ENCODE measurements at regions not wholly inside any gene's neighbourhood (a gene's known extent, or its start where the extent isn't known, plus 50 kb on each side); places are given as distances from the start of the nearest gene placed in this dataset.

- DNase-seq: no peak
- Mint-ChIP-seq H3K27me3 (no peaks in the 10 kb centered on the region), H3K27ac (no peak overlapping the region), H3K4me3 (no peak overlapping the region), H3K36me3 (ENCODE audit: low read depth) (no peaks in the 10 kb centered on the region), H3K9me3 (no peaks in the 10 kb centered on the region), H3K4me1 (no peaks in the 10 kb centered on the region)
- intact Hi-C loops (cut with micrococcal nuclease): no loop called here
Measured at GRCh38 chr13:47251771-47252170, 354.9 kb upstream of the HTR2A start.

- no peaks in the 10 kb centered on the region for H3K27me3 Mint-ChIP-seq
- H3K4me1 Mint-ChIP-seq: no peaks in the 10 kb centered on the region
- no peak overlapping the region for H3K4me3 Mint-ChIP-seq
- no peaks in the 10 kb centered on the region for H3K9me3 Mint-ChIP-seq
- no peak for DNase-seq
- no peak overlapping the region for H3K27ac Mint-ChIP-seq
- H3K36me3 Mint-ChIP-seq (ENCODE audit: low read depth): no peaks in the 10 kb centered on the region
- intact Hi-C loops (cut with micrococcal nuclease): no loop called here
Measured at GRCh38 chr13:47250146-47250545, 353.3 kb upstream of the HTR2A start.

- no peak overlapping the region for H3K4me3 Mint-ChIP-seq
Measured at GRCh38 chr13:47249266-47249665, 352.4 kb upstream of the HTR2A start.

GRCh38 chr13:47241446-47241845 is 344.6 kb upstream of the HTR2A start:
- Mint-ChIP-seq H3K4me3 (no peak overlapping the region), H3K9me3 (no peaks in the 10 kb centered on the region), H3K4me1 (no peaks in the 10 kb centered on the region), H3K27me3 (no peaks in the 10 kb centered on the region), H3K27ac (no peak overlapping the region), H3K36me3 (ENCODE audit: low read depth) (no peaks in the 10 kb centered on the region)
- no peak for DNase-seq
- intact Hi-C loops (cut with micrococcal nuclease): no loop called here

More at GRCh38 chr13:47249266-47249665, 352.4 kb upstream of the HTR2A start:
- intact Hi-C loops (cut with micrococcal nuclease): no loop called here
- Mint-ChIP-seq H3K36me3 (ENCODE audit: low read depth) (no peaks in the 10 kb centered on the region), H3K4me1 (no peaks in the 10 kb centered on the region), H3K27ac (no peak overlapping the region), H3K9me3 (no peaks in the 10 kb centered on the region), H3K27me3 (no peaks in the 10 kb centered on the region)
- no peak for DNase-seq

- no peak for DNase-seq
- no peak overlapping the region for H3K27ac Mint-ChIP-seq
- intact Hi-C loops (cut with micrococcal nuclease): no loop called here
- no peaks in the 10 kb centered on the region for H3K9me3 Mint-ChIP-seq
- H3K27me3 Mint-ChIP-seq: no peaks in the 10 kb centered on the region
- H3K4me3 Mint-ChIP-seq: no peak overlapping the region
- H3K4me1 Mint-ChIP-seq: no peaks in the 10 kb centered on the region
- H3K36me3 Mint-ChIP-seq (ENCODE audit: low read depth): no peaks in the 10 kb centered on the region
Measured at GRCh38 chr13:47239025-47239424, 342.2 kb upstream of the HTR2A start.

- intact Hi-C loops (cut with micrococcal nuclease): no loop called here
- Mint-ChIP-seq H3K4me1 (no peaks in the 10 kb centered on the region), H3K27me3 (no peaks in the 10 kb centered on the region), H3K9me3 (no peaks in the 10 kb centered on the region), H3K36me3 (ENCODE audit: low read depth) (no peaks in the 10 kb centered on the region), H3K27ac (no peak overlapping the region), H3K4me3 (no peak overlapping the region)
- no peak for DNase-seq
Measured at GRCh38 chr13:47237571-47237970, 340.7 kb upstream of the HTR2A start.

GRCh38 chr13:47233734-47234133 is 336.9 kb upstream of the HTR2A start:
- no peaks in the 10 kb centered on the region for H3K27me3 Mint-ChIP-seq
- H3K36me3 Mint-ChIP-seq (ENCODE audit: low read depth): no peaks in the 10 kb centered on the region
- intact Hi-C loops (cut with micrococcal nuclease): no loop called here
- no peak overlapping the region for H3K4me3 Mint-ChIP-seq
- no peaks in the 10 kb centered on the region for H3K9me3 Mint-ChIP-seq
- H3K4me1 Mint-ChIP-seq: no peaks in the 10 kb centered on the region
- no peak for DNase-seq
- H3K27ac Mint-ChIP-seq: no peak overlapping the region

GRCh38 chr13:47232516-47232915 is 335.7 kb upstream of the HTR2A start:
- no peaks in the 10 kb centered on the region for H3K36me3 Mint-ChIP-seq (ENCODE audit: low read depth)
- no peaks in the 10 kb centered on the region for H3K27me3 Mint-ChIP-seq
- DNase-seq: no peak
- H3K27ac Mint-ChIP-seq: no peak overlapping the region
- H3K4me3 Mint-ChIP-seq: no peak overlapping the region
- intact Hi-C loops (cut with micrococcal nuclease): no loop called here
- H3K9me3 Mint-ChIP-seq: no peaks in the 10 kb centered on the region
- H3K4me1 Mint-ChIP-seq: no peaks in the 10 kb centered on the region

- intact Hi-C loops (cut with micrococcal nuclease): no loop called here
- H3K27me3 Mint-ChIP-seq: no peaks in the 10 kb centered on the region
Measured at GRCh38 chr13:47230155-47230554, 333.3 kb upstream of the HTR2A start.

GRCh38 chr13:47226516-47226915 is 329.7 kb upstream of the HTR2A start:
- Mint-ChIP-seq H3K27ac (no peak overlapping the region), H3K27me3 (no peaks in the 10 kb centered on the region), H3K9me3 (no peaks in the 10 kb centered on the region), H3K4me1 (no peaks in the 10 kb centered on the region), H3K36me3 (ENCODE audit: low read depth) (no peaks in the 10 kb centered on the region), H3K4me3 (no peak overlapping the region)
- no peak for DNase-seq
- intact Hi-C loops (cut with micrococcal nuclease): no loop called here

More at GRCh38 chr13:47230155-47230554, 333.3 kb upstream of the HTR2A start:
- Mint-ChIP-seq H3K9me3 (no peaks in the 10 kb centered on the region), H3K4me1 (no peaks in the 10 kb centered on the region), H3K36me3 (ENCODE audit: low read depth) (no peaks in the 10 kb centered on the region), H3K27ac (no peak overlapping the region), H3K4me3 (no peak overlapping the region)
- DNase-seq: no peak

- no peak for DNase-seq
- H3K36me3 Mint-ChIP-seq (ENCODE audit: low read depth): no peaks in the 10 kb centered on the region
- H3K4me3 Mint-ChIP-seq: no peak overlapping the region
- no peaks in the 10 kb centered on the region for H3K27me3 Mint-ChIP-seq
- H3K4me1 Mint-ChIP-seq: no peaks in the 10 kb centered on the region
- H3K9me3 Mint-ChIP-seq: no peaks in the 10 kb centered on the region
- H3K27ac Mint-ChIP-seq: no peak overlapping the region
- intact Hi-C loops (cut with micrococcal nuclease): no loop called here
Measured at GRCh38 chr13:47220453-47221140, 323.7 kb upstream of the HTR2A start.

- no peaks in the 10 kb centered on the region for H3K27me3 Mint-ChIP-seq
Measured at GRCh38 chr13:47218611-47219010, 321.8 kb upstream of the HTR2A start.

GRCh38 chr13:47216176-47216822 is 319.4 kb upstream of the HTR2A start:
- no peak overlapping the region for H3K4me3 Mint-ChIP-seq
- no peaks in the 10 kb centered on the region for H3K36me3 Mint-ChIP-seq (ENCODE audit: low read depth)
- DNase-seq: no peak
- H3K27ac Mint-ChIP-seq: no peak overlapping the region
- intact Hi-C loops (cut with micrococcal nuclease): no loop called here
- H3K27me3 Mint-ChIP-seq: no peaks in the 10 kb centered on the region
- no peaks in the 10 kb centered on the region for H3K9me3 Mint-ChIP-seq
- no peaks in the 10 kb centered on the region for H3K4me1 Mint-ChIP-seq

More at GRCh38 chr13:47218611-47219010, 321.8 kb upstream of the HTR2A start:
- DNase-seq: no peak
- Mint-ChIP-seq H3K27ac (no peak overlapping the region), H3K36me3 (ENCODE audit: low read depth) (no peaks in the 10 kb centered on the region), H3K4me3 (no peak overlapping the region), H3K4me1 (no peaks in the 10 kb centered on the region), H3K9me3 (no peaks in the 10 kb centered on the region)
- intact Hi-C loops (cut with micrococcal nuclease): no loop called here

- H3K36me3 Mint-ChIP-seq (ENCODE audit: low read depth): no peaks in the 10 kb centered on the region
- intact Hi-C loops (cut with micrococcal nuclease): no loop called here
- DNase-seq: no peak
- no peak overlapping the region for H3K27ac Mint-ChIP-seq
- H3K4me3 Mint-ChIP-seq: no peak overlapping the region
- H3K27me3 Mint-ChIP-seq: no peaks in the 10 kb centered on the region
- H3K4me1 Mint-ChIP-seq: no peaks in the 10 kb centered on the region
- no peaks in the 10 kb centered on the region for H3K9me3 Mint-ChIP-seq
Measured at GRCh38 chr13:47215736-47216135, 318.9 kb upstream of the HTR2A start.

GRCh38 chr13:47213047-47213446 is 316.2 kb upstream of the HTR2A start:
- DNase-seq: no peak
- H3K4me3 Mint-ChIP-seq: no peak overlapping the region
- H3K9me3 Mint-ChIP-seq: no peaks in the 10 kb centered on the region
- H3K4me1 Mint-ChIP-seq: no peaks in the 10 kb centered on the region
- no peaks in the 10 kb centered on the region for H3K27me3 Mint-ChIP-seq
- no peak overlapping the region for H3K27ac Mint-ChIP-seq
- intact Hi-C loops (cut with micrococcal nuclease): no loop called here
- H3K36me3 Mint-ChIP-seq (ENCODE audit: low read depth): no peaks in the 10 kb centered on the region

All from activated CD4-positive, alpha-beta T cell treated with anti-CD3 and anti-CD28 coated beads, Interleukin-2, amount 10 ng/mL, durations not matched to agents 24 days and 14 days (primary cell).